Daoy (cell line): ENCODE measurements at regions not wholly inside any gene's neighbourhood (a gene's known extent, or its start where the extent isn't known, plus 50 kb on each side); places are given as distances from the start of the nearest gene placed in this dataset.
"Not testable (repeated sequence)": the region's sequence is repeated elsewhere in the genome, so short reads cannot be mapped to it uniquely, and the experiment has no call there.

Experiments used
- DNase-seq: peaks from one replicate; pipeline ENCODE4 v3.0.0-alpha.2; 2015; ENCODE audit warnings: low read depth

DNA sequence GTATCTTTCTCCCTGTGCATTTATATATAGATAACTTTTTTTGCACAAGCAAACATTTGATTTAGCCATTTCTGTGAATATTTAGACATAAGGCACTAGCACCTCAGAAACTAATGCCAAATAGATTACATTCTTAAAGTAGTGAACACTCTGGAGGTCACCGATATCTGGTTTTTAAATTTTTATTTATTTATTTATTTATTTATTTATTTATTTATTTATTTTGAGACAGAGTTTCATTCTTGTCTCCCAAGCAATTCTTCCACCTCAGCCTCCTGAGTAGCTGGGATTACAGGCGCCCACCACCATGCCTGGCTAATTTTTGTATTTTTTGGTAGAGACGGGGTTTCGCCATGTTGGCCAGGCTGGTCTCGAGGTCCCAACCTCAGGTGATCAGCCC, 67.9 kb upstream of the FST start:
- not testable (repeated sequence) for DNase-seq

DNA sequence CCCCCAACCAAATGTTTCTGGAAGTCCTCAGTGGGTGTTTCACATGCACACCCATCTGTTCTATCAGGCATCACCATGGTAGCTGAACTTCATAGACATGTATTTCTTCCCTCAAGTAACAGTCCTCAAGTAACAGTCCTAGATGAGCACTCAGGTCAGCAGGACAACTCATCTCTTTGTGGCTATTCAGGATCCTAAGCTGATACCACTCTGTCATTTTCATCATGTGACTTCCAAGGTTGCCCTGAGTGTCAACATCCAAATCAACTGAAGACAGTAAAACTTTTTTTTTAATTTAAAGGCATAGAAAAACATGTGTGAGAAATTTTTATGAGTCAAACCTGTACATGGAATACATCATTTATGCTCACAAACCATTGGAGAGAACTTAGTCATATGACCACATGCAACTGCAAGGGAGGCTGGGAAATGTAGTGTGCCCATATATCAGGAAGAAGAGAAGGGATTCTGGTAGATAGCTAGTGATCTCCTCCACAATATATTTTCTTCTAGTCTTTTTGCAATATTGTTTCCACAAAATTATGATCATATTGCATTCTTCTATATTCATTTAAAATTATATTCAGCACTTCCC, 64.2 kb upstream of the FST start:
- no peak for DNase-seq

- no peak for DNase-seq
Measured at GRCh38 chr5:53418409-53418808, 62.0 kb upstream of the FST start.

- DNase-seq: peak; percentile 35
Measured at GRCh38 chr5:53418826-53419658, 61.4 kb upstream of the FST start.

- DNase-seq: peak; percentile 24
Measured at GRCh38 chr5:53422539-53422938, 57.9 kb upstream of the FST start.

GRCh38 chr5:53423724-53424123, 56.7 kb upstream of the FST start:
- no peak for DNase-seq

DNA sequence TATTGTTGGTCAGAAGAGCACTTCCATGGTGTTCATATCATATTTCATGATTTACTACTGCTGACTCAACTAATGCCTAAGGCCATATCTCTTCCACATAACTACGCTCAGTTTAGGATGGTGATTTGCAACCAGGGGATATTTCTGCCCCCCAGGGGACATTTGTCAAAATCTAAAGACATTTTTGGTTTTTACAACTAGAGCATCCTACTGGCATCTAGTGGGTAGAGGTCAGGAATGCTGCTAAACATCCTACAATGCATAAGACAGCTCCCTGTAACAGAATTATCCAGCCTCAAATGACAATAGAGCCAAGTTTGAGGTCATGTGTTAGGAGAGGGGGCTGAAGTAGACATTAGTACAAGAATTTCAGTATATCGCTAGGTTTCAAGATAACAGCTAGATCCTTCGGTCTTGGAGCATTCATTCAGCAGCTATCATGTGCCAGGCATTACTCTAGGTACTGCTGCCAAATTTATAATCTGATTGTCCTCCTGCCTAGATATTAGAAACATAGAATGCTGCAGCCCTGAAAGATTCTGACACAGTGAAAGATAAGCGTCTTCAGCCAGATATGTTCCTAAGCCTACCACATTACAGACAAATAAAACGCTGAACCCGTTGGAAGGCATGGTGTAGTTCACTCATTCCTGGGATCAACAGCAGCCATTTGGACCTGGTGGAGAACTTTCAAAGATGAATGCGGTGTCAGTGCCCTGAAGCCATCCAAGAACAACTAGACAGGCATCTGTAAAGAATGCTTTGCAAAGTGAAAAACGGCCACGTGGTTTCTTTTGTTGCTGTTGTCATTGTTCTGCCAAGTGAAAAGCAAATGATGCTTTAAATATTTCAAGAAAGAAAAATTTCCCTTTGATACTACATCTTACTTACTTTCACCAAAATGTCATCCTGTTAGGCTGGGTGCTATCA, 55.5 kb upstream of the FST start:
- DNase-seq: no peak

GRCh38 chr5:53425687-53426511, 54.5 kb upstream of the FST start:
- DNase-seq: peak; percentile 25

DNA sequence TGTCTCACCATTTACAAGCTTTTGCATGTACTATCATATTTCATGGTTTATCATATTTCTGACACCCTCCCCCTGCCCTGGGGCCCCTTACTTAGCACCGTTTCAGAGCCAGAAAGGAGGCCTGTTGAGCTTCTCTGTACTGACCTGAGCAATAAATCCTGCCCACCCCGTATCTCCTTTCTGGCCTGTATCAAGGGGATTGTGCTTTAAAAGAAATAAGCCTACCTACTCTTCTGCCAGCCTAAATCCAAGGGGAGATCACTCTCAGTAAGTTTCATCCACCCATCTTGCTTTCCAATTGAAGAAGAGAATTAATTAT, 54.0 kb upstream of the FST start:
- DNase-seq: no peak

- DNase-seq: no peak
Measured at GRCh38 chr5:53426878-53427277, 53.6 kb upstream of the FST start.

- no peak for DNase-seq
Measured at GRCh38 chr5:53427965-53428364, 52.5 kb upstream of the FST start.

- DNase-seq: no peak
Measured at GRCh38 chr5:53429706-53430105, 50.7 kb upstream of the FST start.

GRCh38 chr5:53430618-53431252, 49.7 kb upstream of the FST start:
- no peak for DNase-seq
